ENCODE measurements at regions not wholly inside any gene's neighbourhood (a gene's known extent, or its start where the extent isn't known, plus 50 kb on each side); places are given as distances from the start of the nearest gene placed in this dataset.
"Not testable (repeated sequence)": the region's sequence is repeated elsewhere in the genome, so short reads cannot be mapped to it uniquely, and the experiment has no call there.

GRCh38 chr1:176396604-176397395, 66.2 kb upstream of the PAPPA2 start:
- DNase-seq; H3K9me3 ChIP-seq; intact Hi-C loops (cut with DNase I; ENCODE audit: low total_unique reads): not testable (repeated sequence)

GRCh38 chr1:176391621-176392020, 71.4 kb upstream of the PAPPA2 start:
- no peaks in the 10 kb centered on the region for H3K4me1 ChIP-seq
- H3K27ac ChIP-seq: no peak overlapping the region
- TF ChIP-seq POLR2A (IDR thresholded peaks at IDR 0.05): no peak
- no peak for TF ChIP-seq CTCF (IDR thresholded peaks at IDR 0.05)
- no peaks in the 10 kb centered on the region for H3K27me3 ChIP-seq
- no peaks in the 10 kb centered on the region for H3K36me3 ChIP-seq
- H3K4me3 ChIP-seq: no peak overlapping the region
- no peak for DNase-seq
- intact Hi-C loops (cut with DNase I; ENCODE audit: low total_unique reads): no loop called here
- no peaks in the 10 kb centered on the region for H3K9me3 ChIP-seq

More at GRCh38 chr1:176396604-176397395, 66.2 kb upstream of the PAPPA2 start:
- not testable (repeated sequence) for H3K27ac ChIP-seq, H3K27me3 ChIP-seq, H3K4me1 ChIP-seq, H3K36me3 ChIP-seq, H3K4me3 ChIP-seq

- no peak for DNase-seq
- no peak overlapping the region for H3K4me3 ChIP-seq
- intact Hi-C loops (cut with DNase I; ENCODE audit: low total_unique reads): no loop called here
- no peak for TF ChIP-seq CTCF (IDR thresholded peaks at IDR 0.05)
- TF ChIP-seq POLR2A (IDR thresholded peaks at IDR 0.05): no peak
- H3K27ac ChIP-seq: no peak overlapping the region
- no peaks in the 10 kb centered on the region for H3K36me3 ChIP-seq
- no peaks in the 10 kb centered on the region for H3K9me3 ChIP-seq
- no peaks in the 10 kb centered on the region for H3K4me1 ChIP-seq
- no peaks in the 10 kb centered on the region for H3K27me3 ChIP-seq
Observed at GRCh38 chr1:176384841-176385240, 78.1 kb upstream of the PAPPA2 start.

DNA sequence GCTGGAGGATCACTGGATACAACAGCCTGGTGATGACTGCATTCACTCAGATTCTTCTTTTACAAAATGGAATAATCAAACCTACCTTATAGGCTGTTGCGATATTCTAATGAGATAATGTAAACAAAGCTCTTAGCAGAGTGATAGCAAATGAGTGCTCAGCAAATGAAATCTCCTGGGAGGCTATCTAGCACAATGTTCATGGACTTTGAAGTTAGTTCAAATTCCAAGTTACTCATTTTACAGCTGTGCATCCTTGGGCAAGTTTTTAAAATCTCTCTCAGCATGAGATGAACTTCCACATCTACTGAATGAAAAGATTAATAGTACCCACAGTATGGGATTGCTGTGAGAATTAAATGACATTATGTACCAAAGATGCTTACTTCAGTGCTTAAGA, 80.8 kb upstream of the PAPPA2 start:
- intact Hi-C loops (cut with DNase I; ENCODE audit: low total_unique reads): no loop called here
- Histone ChIP-seq H3K27ac (no peak overlapping the region), H3K36me3 (no peaks in the 10 kb centered on the region), H3K4me3 (no peak overlapping the region), H3K27me3 (no peaks in the 10 kb centered on the region), H3K9me3 (no peaks in the 10 kb centered on the region), H3K4me1 (no peaks in the 10 kb centered on the region)
- TF ChIP-seq POLR2A (IDR thresholded peaks at IDR 0.05): no peak
- no peak for TF ChIP-seq CTCF (IDR thresholded peaks at IDR 0.05)
- no peak for DNase-seq

DNA sequence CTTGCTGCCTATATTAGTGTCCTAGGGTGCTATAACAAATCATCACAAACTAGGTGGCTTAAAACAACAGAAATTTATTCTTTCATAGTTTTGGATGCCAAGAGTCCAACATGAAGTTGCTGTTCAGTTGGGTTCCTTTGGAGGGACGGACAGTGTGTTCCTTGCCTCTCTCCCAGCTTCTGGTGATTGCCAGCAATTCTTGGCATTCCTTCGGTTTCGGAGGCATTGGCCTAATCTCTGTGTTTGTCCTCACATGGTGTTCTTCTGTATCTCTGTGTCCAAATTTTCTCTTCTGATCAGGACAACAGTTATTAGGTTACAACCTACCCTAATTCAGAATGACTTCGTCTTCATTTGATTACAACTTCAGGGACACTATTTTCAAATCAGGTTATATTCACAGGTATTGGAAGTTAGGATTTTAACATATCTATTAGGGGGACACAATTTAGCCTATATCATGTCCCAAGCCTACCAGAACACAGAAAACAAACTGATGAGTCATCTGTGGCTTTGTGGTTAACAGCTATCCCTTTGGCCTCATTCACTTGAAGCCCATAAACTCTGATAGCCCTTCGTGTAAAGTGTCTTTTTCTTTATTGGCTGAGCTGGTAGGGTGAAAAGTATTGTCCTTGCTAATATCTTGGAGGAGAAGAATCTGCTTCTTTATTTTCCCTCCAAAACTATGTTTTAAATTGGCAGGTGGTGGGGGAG, 83.2 kb upstream of the PAPPA2 start:
- H3K36me3 ChIP-seq: no peaks in the 10 kb centered on the region
- no peaks in the 10 kb centered on the region for H3K4me1 ChIP-seq
- intact Hi-C loops (cut with DNase I; ENCODE audit: low total_unique reads): no loop called here
- no peak for DNase-seq
- no peak for TF ChIP-seq POLR2A (IDR thresholded peaks at IDR 0.05)
- TF ChIP-seq CTCF (IDR thresholded peaks at IDR 0.05): no peak
- H3K9me3 ChIP-seq: no peaks in the 10 kb centered on the region
- no peak overlapping the region for H3K4me3 ChIP-seq
- no peak overlapping the region for H3K27ac ChIP-seq
- H3K27me3 ChIP-seq: no peaks in the 10 kb centered on the region

All from uterus (tissue), 3 donors.